Sigmoid colon (tissue), 6 donors: ENCODE measurements at regions not wholly inside any gene's neighbourhood (a gene's known extent, or its start where the extent isn't known, plus 50 kb on each side); places are given as distances from the start of the nearest gene placed in this dataset.
A peak's percentile ranks its signal among the peaks of the same experiment; 100 is the strongest.
"Not testable (repeated sequence)": the region's sequence is repeated elsewhere in the genome, so short reads cannot be mapped to it uniquely, and the experiment has no call there.

Experiments used
- DNase-seq: peaks from one replicate; pipeline ENCODE4 v3.0.0-alpha.2; 2019
- H3K27ac ChIP-seq, 4 donors: fragments of 200-600 bp; sonication (generic); one replicate each; pipeline ENCODE4 v1.5.1; 2016 to 2019; ENCODE audit warnings: mild to moderate bottlenecking in 1 of 4
- H3K27me3 ChIP-seq, 3 donors: fragments of 200-600 bp; sonication (generic); one replicate each; pipeline ENCODE4 v1.5.1; 2019; ENCODE audit warnings: mild to moderate bottlenecking in 1 of 3
- H3K36me3 ChIP-seq, 4 donors: fragments of 200-600 bp; sonication (generic); one replicate each; pipeline ENCODE4 v1.5.1; 2016 to 2019
- H3K4me1 ChIP-seq, 4 donors: fragments of 200-600 bp; sonication (generic); one replicate each; pipeline ENCODE4 v1.5.1; 2017 to 2019
- H3K4me3 ChIP-seq, 4 donors: fragments of 200-600 bp; sonication (generic); one replicate each; pipeline ENCODE4 v1.5.1; 2017 to 2019; ENCODE audit warnings: mild to moderate bottlenecking in 2 of 4, moderate library complexity in 1 of 4
- H3K9me3 ChIP-seq, 4 donors: fragments of 200-600 bp in 3 of 4; sonication (generic) in 3 of 4; one replicate each; pipeline versions ENCODE4 v1.5.1 to v1.6.1; 2013 to 2019
- EP300 ChIP-seq, 4 donors: sonication (generic); formaldehyde crosslinking; IDR thresholded peaks; one replicate each; pipeline ENCODE4 v1.6.1; 2017; ENCODE audit warnings: antibody characterized with exemption in 4 of 4
- POLR2A ChIP-seq, 2 donors: fragments of 450-650 bp; IDR thresholded peaks; one replicate each; pipeline ENCODE4 v1.6.1; 2016; ENCODE audit warnings: antibody characterized with exemption in 2 of 2, mild to moderate bottlenecking in 2 of 2, moderate library complexity in 2 of 2
- POLR2AphosphoS5 ChIP-seq, 4 donors: sonication (generic); formaldehyde crosslinking; IDR thresholded peaks; one replicate each; pipeline ENCODE4 v1.6.1; 2017; ENCODE audit warnings: antibody characterized with exemption in 4 of 4
- WGBS, 2 donors: extraction: QIAGEN DNeasy Blood & Tissue Kit; methylation state at CpG; one replicate each; pipeline ENCODE4 v1.1.7; 2013; 5-methylcytosine and 5-hydroxymethylcytosine counted together
- intact Hi-C: fragments of 100-400 bp; cut with DNase I; formaldehyde crosslinking; loops from one replicate; pipeline ENCODE4 v1.15.1; 2023
- TF ChIP-seq, protein P1 (sequence below), 4 experiments: fragments of 450-650 bp in 3 of 4; fragments of 200-600 bp in 1 of 4; IDR thresholded peaks; one replicate each; pipeline ENCODE4 v1.5.1; 2016 to 2019; ENCODE audit warnings: antibody characterized with exemption in 4 of 4, mild to moderate bottlenecking in 3 of 4, moderate library complexity in 2 of 4
- donor health status: healthy with polysubstance abuse.
- donor health status: healthy.

DNA sequence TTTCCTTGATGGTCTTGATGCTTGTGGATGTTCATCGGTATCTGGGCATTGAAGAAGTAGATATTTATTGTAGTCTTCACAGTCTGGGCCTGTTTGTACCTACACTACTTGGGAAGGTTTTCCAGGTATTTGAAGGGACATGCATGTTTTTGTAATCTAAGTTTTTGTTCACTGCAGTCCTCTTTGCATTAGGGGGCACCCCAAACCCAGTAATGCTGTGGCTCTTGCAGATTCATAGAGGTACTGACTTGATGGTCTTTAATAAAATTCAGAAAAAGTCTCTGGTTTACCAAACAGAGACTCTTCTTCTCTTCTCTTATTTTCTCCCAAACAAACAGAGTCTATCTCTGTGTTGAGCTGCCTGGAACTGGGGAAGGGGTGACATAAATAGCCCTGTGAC is 150.9 kb upstream of the SLC16A7 start:
- TF ChIP-seq POLR2AphosphoS5 (IDR thresholded peaks at IDR 0.05) (no peak), POLR2A (IDR thresholded peaks at IDR 0.05) (no peak)
- TF ChIP-seq, protein P1, sequence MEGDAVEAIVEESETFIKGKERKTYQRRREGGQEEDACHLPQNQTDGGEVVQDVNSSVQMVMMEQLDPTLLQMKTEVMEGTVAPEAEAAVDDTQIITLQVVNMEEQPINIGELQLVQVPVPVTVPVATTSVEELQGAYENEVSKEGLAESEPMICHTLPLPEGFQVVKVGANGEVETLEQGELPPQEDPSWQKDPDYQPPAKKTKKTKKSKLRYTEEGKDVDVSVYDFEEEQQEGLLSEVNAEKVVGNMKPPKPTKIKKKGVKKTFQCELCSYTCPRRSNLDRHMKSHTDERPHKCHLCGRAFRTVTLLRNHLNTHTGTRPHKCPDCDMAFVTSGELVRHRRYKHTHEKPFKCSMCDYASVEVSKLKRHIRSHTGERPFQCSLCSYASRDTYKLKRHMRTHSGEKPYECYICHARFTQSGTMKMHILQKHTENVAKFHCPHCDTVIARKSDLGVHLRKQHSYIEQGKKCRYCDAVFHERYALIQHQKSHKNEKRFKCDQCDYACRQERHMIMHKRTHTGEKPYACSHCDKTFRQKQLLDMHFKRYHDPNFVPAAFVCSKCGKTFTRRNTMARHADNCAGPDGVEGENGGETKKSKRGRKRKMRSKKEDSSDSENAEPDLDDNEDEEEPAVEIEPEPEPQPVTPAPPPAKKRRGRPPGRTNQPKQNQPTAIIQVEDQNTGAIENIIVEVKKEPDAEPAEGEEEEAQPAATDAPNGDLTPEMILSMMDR (IDR thresholded peaks at IDR 0.05) = no peak
- intact Hi-C loops = no loop called here
- Histone ChIP-seq H3K36me3 (no peaks in the 10 kb centered on the region), H3K4me3 (no peak overlapping the region), H3K4me1 (no peaks in the 10 kb centered on the region), H3K9me3 (peaks cover 0 to 4% (median 3%) of the 10 kb centered on the region in 4 donors), H3K27ac (no peak overlapping the region), H3K27me3 (no peaks in the 10 kb centered on the region)
- WGBS, 2 donors = 97% methylated on average over 1 of the region's 1 CpG
- DNase-seq = no peak

GRCh38 chr12:59432057-59432456 is 163.8 kb upstream of the SLC16A7 start:
- Histone ChIP-seq H3K9me3 (no peaks in the 10 kb centered on the region), H3K27ac (no peak overlapping the region), H3K4me3 (no peak overlapping the region), H3K4me1 (no peaks in the 10 kb centered on the region), H3K36me3 (no peaks in the 10 kb centered on the region), H3K27me3 (no peaks in the 10 kb centered on the region)
- DNase-seq = no peak
- intact Hi-C loops = no loop called here
- 45 to 59% methylated on average over 1 of the region's 1 CpG for whole genome bisulfite sequencing, 2 donors
- TF ChIP-seq, protein P1 (IDR thresholded peaks at IDR 0.05) = no peak
- TF ChIP-seq EP300 (IDR thresholded peaks at IDR 0.05) (no peak), POLR2A (IDR thresholded peaks at IDR 0.05) (no peak), POLR2AphosphoS5 (IDR thresholded peaks at IDR 0.05) (no peak)

GRCh38 chr12:59431266-59431665 is 164.6 kb upstream of the SLC16A7 start:
- intact Hi-C loops = no loop called here
- 41 to 62% methylated on average over 4 of the region's 4 CpGs for WGBS, 2 donors
- no peak overlapping the region for H3K27ac ChIP-seq

DNA sequence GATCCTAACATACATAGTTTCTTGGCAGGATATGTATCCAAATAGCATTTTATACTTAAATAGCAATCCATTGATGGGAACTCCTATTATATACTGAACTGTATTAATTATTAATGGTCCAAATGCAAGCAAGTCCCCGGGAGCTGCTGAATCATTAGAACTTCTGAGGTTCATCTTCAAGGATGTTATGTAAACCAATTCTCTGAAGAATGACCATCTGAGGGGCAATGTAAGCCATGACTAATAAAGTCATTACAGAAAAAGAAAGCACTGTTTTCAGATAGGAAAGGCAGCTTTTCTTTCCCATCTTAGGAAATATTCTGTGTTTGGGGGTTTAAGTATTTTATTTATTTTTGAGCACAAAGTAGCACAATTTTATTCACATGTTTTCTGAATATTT is 166.1 kb upstream of the SLC16A7 start:
- Histone ChIP-seq H3K4me1 (no peaks in the 10 kb centered on the region), H3K27ac (no peak overlapping the region), H3K36me3 (no peaks in the 10 kb centered on the region), H3K9me3 (no peaks in the 10 kb centered on the region), H3K27me3 (no peaks in the 10 kb centered on the region), H3K4me3 (no peak overlapping the region)
- no peak for DNase-seq
- intact Hi-C loops = no loop called here
- no peak for TF ChIP-seq POLR2A (IDR thresholded peaks at IDR 0.05)
- no peak for TF ChIP-seq EP300 (IDR thresholded peaks at IDR 0.05)
- TF ChIP-seq, protein P1 (IDR thresholded peaks at IDR 0.05) = no peak
- TF ChIP-seq POLR2AphosphoS5 (IDR thresholded peaks at IDR 0.05) = no peak
- 56 to 80% methylated on average over 1 of the region's 1 CpG for WGBS, 2 donors

More at GRCh38 chr12:59431266-59431665, 164.6 kb upstream of the SLC16A7 start:
- Histone ChIP-seq H3K27me3 (no peaks in the 10 kb centered on the region), H3K36me3 (no peaks in the 10 kb centered on the region), H3K4me1 (no peaks in the 10 kb centered on the region), H3K4me3 (no peak overlapping the region), H3K9me3 (no peaks in the 10 kb centered on the region)
- DNase-seq = no peak
- TF ChIP-seq, protein P1 (IDR thresholded peaks at IDR 0.05) = no peak
- no peak for TF ChIP-seq POLR2A (IDR thresholded peaks at IDR 0.05)
- TF ChIP-seq EP300 (IDR thresholded peaks at IDR 0.05) = no peak
- no peak for TF ChIP-seq POLR2AphosphoS5 (IDR thresholded peaks at IDR 0.05)

- no peak for DNase-seq
- Histone ChIP-seq H3K27me3 (no peaks in the 10 kb centered on the region), H3K9me3 (no peaks in the 10 kb centered on the region), H3K27ac (no peak overlapping the region), H3K36me3 (no peaks in the 10 kb centered on the region), H3K4me1 (no peaks in the 10 kb centered on the region), H3K4me3 (no peak overlapping the region)
- WGBS, 2 donors = 91 to 93% methylated on average over 3 of the region's 3 CpGs
- peak in 1 of 4 donors; percentile 12 for TF ChIP-seq POLR2AphosphoS5 (IDR thresholded peaks at IDR 0.05)
- TF ChIP-seq, protein P1 (IDR thresholded peaks at IDR 0.05) = no peak
- no peak for TF ChIP-seq POLR2A (IDR thresholded peaks at IDR 0.05)
- TF ChIP-seq EP300 (IDR thresholded peaks at IDR 0.05) = no peak
- intact Hi-C loops = no loop called here
Observed at GRCh38 chr12:59425798-59426197, 170.0 kb upstream of the SLC16A7 start.

DNA sequence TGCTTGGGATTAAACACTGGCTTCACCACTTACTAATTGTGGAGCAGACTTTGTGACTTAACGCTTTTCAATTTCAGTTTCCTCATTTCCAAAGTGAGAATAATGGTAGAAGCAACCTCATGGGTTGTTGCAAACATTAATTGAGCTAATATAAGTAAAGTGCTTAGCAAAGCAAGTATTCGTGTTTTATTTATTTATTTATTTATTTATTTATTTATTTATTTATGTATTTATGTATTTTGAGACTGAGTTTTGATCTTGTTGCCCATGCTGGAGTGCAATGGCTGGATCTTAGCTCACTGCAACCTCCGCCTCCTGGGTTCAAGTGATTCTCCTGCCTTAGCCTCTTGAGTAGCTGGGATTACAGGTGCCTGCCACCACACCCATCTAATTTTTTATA is 171.2 kb upstream of the SLC16A7 start:
- H3K36me3 ChIP-seq, H3K4me3 ChIP-seq, intact Hi-C loops, H3K9me3 ChIP-seq, H3K4me1 ChIP-seq, H3K27ac ChIP-seq, H3K27me3 ChIP-seq, DNase-seq: not testable (repeated sequence)
- WGBS, 2 donors = 86 to 91% methylated on average over 3 of the region's 3 CpGs
